Inflammatory macrophage treated with lipopolysaccharide for 4 hours (primary cell): ENCODE measurements at regions not wholly inside any gene's neighbourhood (a gene's known extent, or its start where the extent isn't known, plus 50 kb on each side); places are given as distances from the start of the nearest gene placed in this dataset.

ENCODE experiments used
- DNase-seq: peaks from one replicate; pipeline ENCODE4 v3.0.0-alpha.2; 2020

DNA sequence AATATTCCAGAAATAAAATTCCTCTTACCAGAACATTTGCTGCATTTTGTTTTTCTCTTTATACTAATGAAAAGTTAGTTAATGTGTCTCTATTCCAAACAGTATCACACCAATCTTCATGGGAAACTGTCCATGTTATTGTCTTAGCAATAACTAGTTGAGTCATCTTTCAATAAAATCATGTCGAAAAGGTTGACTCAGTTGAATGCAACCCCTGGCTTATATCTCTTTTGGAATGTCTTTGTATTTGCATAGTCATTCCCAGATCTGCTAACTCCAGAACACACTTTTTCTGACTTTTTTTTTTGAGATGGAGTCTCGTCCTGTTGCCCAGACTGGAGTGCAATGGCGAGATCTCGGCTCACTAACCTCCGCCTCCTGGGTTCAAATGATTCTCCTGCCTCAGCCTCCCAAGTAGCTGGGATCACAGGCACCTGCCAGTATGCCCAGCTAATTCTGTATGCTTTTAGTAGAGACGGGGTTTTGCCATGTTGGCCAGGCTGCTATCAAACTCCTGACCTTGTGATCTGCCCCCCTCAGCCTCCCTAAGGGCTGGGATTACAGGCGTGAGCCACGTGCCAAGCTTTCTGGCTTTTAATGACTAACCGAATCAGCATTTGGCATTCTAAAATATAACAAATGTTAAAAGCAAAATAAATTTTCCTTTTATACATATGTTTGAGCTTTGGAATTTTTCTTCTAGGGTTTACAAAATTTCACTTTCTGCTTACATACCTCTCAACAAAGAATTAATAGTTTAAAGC, 133.2 kb upstream of the GULP1 start:
- no peak for DNase-seq

DNA sequence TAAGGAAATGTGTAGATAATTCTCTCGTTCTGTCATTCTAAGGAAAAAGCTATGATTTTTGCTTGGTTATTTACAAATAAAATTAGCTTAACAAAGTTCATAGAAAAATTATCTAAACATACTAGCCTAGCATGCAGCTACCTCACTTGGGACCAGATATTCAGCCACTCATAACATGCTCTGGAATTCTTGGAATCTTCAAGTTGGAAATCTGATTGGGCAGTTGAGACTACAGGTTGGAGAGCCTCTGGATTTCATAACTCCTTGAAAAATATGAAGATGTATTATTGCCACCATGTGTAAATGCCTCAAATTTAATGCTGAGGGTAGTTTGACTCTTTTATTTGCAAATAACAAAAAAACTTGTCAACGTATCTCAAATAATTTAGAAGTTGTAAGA, 132.2 kb upstream of the GULP1 start:
- DNase-seq = no peak

DNA sequence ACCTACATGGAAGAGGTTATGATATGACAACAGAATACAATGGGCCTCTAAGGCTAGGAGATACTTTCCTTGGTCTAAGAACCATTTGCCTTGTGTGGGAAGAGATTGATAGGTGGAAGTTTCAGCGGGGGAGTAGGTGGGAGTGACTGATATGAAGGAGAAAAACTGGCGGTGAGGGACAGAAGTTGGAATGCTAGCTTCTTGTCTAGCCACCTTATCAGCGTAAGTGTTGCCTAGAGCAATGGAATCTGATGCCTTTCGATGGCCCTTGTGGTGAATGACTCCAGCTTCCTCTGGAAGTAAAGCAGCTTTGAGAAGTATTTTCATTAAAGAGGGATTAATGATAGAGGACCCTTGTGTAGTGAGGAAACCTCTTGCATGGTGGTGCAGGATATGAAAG, 121.3 kb upstream of the GULP1 start:
- DNase-seq = no peak

DNA sequence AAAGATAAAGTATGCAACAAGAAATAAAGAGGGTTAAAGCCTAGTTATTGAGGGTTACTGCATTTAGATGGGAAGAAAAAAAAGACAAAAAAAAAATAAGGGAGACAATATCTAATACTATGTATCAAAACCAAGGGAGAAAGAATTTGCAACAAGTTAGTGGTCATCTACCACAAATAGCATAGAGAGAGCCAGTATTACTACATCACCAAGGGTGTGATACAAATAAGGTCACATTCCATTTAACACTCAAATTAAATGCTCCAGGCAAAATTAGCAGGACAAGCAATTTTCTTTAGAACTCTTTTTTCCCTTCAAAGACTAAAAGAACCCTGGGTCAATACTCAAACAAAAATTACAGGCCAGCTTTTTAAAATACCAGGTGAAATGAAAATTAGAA, 115.1 kb upstream of the GULP1 start:
- DNase-seq = no peak

DNA sequence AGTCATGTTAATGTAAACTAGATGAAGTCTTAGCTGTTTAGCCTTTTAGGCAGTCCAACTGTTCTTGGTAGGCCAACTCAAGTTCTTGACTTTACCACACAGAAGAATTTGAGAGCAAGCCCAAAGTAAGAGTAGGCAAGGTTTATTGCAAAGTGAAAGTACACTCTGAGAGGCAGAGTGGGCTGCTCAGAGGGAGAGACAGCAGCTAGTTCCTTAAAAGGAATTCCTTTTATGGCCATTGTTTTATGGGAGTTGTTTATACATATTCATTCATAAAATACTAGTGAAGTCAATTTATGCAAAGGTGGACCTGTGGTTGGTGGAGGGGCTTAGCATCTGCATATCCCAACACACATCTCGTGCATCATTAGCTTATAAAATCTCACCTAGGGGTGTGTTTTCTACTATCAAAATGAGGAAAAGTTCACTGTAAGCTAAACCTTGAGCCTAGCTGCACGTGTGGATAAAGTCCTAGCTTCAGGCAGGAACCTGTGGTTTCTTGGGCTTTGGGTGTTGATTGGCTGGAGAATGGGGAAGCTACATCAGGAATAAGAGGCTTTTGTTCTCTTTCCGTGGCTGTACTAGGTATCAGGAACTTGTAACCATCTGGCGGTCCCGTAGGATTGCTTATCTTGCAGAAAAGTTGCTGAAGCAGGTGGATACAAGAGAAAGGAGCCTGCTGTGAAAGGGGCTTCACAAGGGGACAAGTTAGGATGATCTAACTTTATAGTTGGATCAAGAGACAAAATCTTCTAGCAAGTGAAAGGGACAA, 110.4 kb upstream of the GULP1 start:
- DNase-seq = peak; percentile 2

DNA sequence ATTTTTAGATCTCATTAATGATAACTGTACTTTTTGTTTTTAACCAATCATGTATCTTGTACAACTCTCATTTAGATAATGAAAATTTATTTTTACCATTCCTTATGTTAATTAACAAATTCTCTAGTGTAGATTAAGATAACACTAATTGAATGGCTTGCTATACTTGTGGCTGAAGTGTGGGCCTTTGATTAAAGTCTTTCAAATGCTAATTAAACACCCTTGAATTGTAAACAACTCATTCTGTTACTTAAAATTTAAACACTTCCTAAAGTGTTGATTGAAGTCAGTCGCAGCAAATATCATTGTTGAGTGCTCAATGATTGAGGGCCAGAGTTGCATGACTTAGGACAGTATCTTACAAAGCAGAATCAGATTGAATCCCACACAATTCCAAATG, 109.8 kb upstream of the GULP1 start:
- DNase-seq = no peak

DNA sequence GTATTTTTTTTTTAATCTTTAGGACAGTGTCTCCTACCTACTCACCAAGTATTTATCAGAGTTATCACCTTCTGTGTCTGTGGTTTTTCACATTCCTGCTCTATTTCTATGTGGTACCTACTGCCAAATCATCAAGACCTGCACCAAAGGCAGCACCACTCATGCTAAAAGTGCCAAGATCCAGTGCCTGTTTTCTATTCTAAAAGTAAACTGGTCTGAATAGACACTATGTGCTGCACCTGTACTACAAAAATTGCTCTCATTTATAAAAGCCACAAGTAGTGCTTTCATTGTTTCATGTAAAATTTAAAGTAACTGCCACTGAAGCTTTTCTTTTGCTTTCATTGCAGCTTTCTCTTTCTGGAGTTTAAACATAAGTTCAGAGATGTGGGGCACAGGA, 103.9 kb upstream of the GULP1 start:
- no peak for DNase-seq

DNA sequence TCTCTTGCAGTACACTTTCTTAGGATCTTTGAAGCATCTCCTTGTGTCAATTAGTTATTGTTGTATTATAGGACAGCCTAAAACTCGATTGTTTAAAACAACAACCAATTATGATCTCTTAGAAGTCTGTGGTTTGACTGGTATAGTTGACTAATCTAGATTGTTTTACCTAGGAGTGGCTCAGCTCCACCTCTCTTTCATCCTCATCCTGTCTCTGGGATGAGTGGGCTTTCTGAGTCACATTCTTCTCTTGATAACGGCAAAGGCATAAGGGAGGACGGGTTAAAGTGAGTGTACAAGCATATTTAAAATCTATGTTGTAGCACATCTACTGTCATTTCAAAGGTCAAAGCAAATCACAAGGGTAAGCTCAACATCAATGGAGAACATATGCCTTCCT, 102.3 kb upstream of the GULP1 start:
- DNase-seq = no peak

DNA sequence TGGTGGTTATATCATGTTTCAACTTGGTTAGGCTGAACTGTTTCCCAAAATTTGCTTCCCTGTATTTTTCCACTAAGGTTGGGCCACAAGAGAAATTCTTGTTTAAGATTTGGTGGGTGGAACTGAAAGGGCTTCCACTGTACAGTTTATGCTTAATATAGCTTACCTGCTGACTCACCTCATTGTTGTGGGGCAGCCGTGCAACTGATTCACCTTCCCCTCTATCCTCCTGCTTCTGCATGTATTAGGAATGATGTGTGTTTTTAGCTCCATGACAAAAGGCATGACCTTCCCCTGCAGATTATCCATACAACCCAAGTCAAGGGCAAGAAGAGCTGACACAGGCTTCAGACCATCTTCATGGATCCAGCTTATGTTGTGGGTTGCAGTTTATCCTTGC, 98.4 kb upstream of the GULP1 start:
- DNase-seq = no peak

DNA sequence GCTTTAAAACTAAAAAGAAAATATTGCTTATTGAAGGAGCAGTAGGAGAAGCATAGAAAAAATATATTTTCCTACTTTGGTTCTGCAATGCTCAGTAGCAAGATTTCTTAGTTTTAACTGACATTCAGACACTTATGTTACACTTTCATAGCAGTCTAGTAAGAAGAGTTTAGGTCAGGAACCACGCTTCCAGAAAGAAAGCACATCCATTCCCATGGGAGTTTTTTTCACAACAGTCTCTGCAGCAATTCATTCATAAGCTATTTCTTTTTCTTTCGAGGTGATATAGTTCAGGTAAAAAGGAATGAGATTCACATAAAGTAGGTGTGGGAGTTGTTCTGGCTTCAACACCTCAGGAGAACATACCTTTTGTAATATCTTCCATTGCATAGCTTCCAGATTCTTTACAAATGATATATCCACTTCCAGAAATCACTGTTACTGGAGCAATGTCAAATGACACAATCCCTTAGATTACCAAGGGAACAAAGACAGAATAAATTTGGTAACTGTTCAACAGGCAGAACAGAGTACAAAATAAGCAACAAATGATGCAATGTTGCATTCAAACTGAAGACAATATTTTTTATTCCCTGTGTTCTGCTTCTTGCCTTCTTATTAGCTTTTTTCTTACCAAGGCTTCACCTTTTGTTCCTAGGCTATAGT, 95.2 kb upstream of the GULP1 start:
- no peak for DNase-seq

DNA sequence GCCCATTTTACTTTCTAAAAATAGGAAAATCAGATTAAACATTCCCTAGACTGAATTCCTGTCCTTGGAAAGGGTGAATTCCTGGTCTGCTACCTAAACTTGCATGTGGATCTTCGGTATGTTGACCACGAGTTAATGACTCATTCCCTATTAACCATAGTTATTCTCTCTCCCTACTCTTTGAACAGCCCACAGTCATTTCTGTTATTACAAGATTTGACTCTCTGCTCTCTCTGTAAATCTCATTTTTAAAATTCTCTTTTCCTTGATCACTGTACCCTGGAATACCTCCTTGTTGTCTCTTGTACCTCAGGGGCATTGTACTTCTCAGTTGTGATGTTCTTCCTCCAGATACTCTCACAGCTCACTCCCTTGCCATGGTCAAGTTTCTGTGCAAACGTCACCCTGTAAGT, 92.0 kb upstream of the GULP1 start:
- no peak for DNase-seq

DNA sequence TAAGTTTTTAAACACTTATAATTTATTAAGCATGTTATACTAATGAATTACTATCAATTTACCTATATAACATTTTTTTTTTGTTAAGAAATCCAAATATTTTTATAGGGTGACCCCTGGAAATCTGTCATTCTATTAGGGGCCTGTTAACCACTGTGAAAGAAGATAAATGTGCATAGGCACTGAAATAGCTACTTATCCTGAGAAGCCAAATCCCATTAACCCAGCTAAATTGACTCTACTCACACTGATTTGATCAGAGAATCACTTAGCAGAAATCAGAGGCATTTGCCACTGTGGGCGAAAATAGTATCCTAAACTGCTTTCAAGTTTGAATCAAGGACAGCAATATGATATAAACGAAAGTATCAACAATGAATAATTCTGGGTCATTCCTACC, 90.0 kb upstream of the GULP1 start:
- no peak for DNase-seq

DNA sequence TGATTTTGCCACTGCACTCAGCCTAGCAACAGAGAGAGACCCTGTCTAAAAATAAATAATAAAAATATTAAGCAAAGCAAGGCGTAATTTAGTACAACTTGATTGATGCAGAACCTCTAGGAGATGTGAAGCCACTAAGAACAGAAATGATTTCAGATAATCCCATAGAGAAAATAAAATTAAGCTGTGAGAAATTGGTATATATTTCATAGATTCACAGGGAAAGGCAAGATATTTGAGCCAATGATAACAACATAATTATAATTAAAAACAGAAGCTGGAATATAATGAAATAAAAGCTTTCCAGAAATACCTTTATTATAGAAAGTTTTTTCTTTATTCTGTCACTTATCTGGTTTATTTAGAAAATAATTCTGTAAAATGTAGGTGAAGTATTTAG, 88.9 kb upstream of the GULP1 start:
- DNase-seq = no peak

DNA sequence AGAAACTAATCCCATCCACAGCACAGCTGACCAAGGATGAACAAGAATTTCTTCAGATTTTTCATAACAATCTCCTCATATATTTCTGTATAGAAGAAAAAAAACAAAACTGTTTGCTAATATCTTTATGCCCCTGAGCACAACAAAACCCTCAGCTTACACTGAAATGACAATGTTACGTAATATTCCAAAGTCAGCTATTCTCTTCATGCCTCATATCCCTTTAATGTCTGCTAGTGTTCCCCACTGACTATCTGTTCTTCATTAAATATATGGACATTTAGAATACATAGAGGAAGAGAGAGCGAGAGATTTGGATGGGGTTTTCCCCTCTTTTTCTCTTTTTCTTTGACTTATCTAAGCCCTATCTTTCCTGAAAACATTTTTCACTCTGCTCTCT, 87.9 kb upstream of the GULP1 start:
- no peak for DNase-seq

DNA sequence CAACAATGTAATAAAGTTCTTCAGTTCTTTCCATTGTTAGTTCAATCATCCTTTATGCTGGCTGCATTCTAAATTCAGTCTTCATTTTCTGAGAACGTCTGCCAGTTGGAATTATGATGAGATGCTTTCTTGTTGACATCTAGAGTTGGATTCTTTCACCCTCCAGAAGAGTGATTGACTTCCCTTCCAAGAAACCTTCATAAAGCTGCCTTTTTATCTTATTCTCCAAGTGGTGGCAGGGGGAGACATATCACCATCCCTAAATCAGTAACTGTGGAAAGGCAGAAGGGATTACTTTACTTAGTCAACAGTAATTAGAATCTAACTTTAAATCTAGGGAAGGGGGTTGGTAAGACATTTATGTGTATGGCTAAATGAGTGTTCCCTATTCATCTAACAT, 86.8 kb upstream of the GULP1 start:
- no peak for DNase-seq

DNA sequence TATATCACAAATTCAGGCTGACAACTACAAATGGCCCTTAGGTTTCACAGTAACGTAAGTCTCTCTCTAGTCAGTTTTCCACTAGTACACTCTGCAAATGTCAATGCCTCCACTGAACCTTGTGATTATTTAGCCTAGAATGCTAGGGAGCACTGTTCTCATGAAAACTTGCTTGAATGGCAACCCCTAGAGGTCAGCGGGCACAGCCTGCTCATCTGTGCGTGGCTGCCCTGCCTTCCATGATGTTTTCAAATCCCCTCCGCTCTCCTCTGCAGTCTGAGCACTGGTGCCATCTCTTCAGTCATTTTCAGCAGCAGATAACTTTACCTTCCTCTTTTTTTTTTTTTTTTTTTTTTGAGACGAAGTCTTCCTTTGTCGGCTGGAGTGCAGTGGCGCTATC, 84.1 kb upstream of the GULP1 start:
- DNase-seq = no peak

DNA sequence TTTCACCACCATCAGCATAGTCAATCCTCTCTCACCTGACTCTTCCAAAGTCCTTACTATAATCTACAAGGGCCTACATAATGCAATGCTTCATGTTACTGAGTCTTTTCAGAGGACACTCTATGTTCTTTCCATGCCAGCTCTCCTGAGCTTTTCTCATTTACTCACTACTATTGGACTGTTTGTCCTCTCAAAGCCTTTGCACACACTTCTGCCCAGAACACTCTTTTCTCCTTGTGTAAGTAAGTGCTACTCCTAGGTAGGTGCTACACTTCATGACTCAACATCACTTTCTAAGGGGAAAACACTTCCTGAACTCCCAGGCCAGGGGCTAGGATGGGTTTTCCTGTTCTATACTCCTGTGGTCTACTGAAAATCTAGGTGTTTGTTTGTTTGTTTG, 82.5 kb upstream of the GULP1 start:
- no peak for DNase-seq

DNA sequence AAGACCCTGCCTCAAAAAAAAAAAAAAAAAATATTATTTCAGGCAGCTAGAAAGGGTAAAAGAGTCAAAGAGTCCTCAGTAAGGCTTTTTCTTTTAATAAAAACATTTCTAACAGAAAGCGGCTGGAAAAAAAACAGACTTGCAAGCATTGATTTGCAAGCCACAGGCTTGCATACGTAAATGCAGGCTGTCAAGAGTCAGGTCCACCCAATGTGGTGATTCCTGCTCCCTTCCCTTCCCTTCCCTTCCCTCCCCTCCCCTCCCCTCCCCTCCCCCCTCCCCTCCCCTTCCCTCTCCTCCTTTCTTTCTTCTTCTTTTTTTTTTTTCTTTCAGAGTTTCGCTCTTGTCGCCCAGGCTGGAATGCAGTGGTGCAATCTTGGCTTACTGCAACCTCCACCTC, 74.4 kb upstream of the GULP1 start:
- no peak for DNase-seq

DNA sequence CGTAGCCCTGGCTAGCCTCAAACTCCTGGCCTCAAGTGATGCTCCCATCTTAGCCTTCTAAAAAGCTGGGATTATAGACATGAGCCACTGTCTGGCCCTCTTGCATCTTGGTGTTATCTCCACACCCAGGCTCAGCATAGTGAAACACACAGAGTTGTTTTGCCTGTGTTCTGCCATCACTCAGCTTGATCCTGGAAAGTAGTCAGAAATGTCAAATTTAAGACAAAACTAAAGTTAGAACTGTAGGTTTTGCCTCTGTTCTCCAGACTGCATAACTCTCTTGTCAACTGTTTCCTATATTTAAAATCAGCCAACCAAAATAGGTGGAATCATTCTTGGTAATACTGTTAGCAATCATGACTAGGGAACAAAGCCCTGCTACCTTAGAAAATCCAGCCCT, 72.1 kb upstream of the GULP1 start:
- no peak for DNase-seq

DNA sequence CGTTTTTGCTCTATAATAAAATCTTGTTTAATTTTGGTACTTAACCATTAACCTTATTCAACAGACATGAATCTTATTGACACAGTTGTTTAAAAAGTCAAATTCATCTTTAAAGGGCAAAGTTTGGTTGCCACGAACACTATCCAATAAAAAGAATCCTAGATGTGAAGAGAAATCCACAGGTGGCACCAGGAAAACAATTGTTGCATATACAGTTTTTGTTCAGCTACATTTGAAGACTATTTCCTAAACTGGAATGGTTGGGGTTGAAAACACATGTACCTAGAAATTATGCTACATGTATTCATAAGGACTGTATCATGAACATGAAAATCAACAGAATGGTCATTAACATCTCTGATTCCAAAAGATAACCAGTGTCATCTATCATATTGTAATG, 71.1 kb upstream of the GULP1 start:
- DNase-seq = no peak

DNA sequence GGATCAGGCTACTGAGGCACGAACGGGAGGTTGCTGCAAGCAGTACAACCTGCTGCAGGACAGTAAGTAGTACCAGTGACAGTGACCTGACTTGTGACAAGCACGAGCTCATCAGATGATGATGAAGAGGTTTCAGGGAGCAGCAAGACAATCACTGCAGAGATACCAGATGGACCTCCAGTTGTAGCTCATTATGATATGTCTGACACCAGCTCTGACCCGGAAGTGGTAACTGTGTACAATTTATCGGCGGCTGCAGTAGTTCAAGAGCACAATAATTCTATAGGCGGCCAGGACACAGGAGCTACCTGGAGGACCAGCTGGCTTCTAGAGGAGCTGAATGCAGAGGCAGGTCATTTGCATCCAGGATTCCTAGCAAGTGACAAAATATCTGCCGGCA, 64.0 kb upstream of the GULP1 start:
- no peak for DNase-seq

DNA sequence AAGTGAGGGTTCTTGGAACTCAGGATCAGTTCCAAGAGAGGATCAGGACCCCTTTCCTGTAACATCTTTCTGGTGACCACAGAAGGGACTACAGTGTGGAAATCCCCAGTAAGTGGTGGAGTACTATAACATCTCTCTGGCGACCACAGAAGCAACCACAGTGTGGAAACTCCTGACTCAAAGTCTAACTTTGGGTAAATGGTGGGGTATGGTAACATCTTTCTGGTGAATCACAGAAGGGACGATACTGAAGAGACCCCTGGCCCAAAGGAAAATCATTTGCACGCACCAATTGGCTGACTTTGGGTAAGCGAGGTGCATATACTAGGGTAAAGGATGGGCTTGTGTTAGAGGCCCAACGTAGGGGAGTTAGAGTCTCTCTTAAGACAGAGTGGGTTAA, 56.3 kb upstream of the GULP1 start:
- DNase-seq = no peak

DNA sequence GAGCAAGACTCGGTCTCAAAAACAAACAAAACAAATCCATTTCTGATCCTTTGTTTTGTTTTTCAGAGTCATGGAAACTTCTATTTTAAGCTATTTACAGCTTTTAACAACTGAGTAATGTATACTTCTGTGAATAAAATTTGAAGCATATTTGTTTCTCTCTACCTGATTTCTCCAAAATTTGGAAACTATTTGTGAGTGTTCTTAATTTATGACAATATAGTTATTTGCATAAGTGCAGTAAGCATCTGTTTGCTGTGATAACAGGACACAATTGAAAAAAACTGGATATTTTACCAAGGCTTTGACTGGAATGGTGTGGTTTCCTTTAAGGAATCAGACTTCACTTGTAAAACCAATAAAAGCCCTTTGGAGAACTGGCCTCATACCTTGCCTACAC, 53.3 kb upstream of the GULP1 start:
- DNase-seq = no peak
